ENCODE measurements at regions not wholly inside any gene's neighbourhood (a gene's known extent, or its start where the extent isn't known, plus 50 kb on each side); places are given as distances from the start of the nearest gene placed in this dataset.
"Not testable (repeated sequence)": the region's sequence is repeated elsewhere in the genome, so short reads cannot be mapped to it uniquely, and the experiment has no call there.

GRCh38 chrX:39047174-39047573 is 245.9 kb downstream of the MID1IP1 start:
- DNase-seq = no peak

- no peak for DNase-seq
Observed at GRCh38 chrX:39049975-39050374, 248.7 kb downstream of the MID1IP1 start.

DNA sequence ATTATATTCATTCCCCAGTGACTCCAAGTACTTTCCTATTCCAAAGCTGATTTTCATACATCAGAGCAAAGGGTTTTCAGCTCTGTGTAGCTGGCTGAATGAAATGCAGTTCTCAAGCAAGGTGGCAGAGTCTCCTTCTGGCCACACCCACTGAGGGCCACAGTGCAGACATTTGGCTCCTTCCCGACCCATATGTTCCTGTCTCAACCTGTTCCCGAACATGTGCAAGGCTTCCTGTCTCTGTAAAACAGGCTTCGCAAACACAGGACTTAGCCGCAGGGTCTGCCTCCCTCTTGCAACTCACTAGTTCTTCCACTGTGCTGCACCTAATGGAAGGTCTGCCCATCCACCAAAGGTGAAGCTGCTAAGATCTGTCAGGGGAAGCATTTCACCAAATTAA is 249.2 kb downstream of the MID1IP1 start:
- no peak for DNase-seq

GRCh38 chrX:39052751-39053150 is 251.5 kb downstream of the MID1IP1 start:
- DNase-seq = no peak

- no peak for DNase-seq
Observed at GRCh38 chrX:39058724-39059123, 257.5 kb downstream of the MID1IP1 start.

- DNase-seq = no peak
Observed at GRCh38 chrX:39059866-39060265, 258.6 kb downstream of the MID1IP1 start.

GRCh38 chrX:39063037-39063436 is 261.8 kb downstream of the MID1IP1 start:
- peak; percentile 79 to 92 (median 82) for DNase-seq

GRCh38 chrX:39063702-39064101 is 262.4 kb downstream of the MID1IP1 start:
- no peak for DNase-seq

- DNase-seq = no peak
Observed at GRCh38 chrX:39065051-39065871, 264.0 kb downstream of the MID1IP1 start.

DNA sequence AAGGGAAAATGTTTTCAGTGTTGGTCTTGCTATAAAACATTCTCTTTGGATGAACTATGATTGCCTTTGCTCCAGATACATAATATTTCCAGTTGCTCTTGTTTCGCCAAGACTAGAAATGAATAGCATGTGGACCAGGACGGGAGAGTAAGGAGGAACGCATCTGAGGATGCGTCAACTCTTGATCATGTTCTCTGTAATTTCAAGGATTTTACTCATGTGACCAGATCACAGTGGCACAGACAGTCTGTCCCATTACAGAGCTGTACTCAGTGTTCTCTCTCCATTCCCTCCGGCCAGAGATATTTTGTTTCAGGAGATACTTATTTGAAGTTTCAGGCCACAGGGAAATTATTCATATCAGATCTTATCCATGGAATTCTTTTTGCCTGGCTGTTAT is 266.6 kb downstream of the MID1IP1 start:
- DNase-seq = no peak

GRCh38 chrX:39068634-39069033 is 267.4 kb downstream of the MID1IP1 start:
- not testable (repeated sequence) for DNase-seq

- no peak for DNase-seq
Observed at GRCh38 chrX:39070009-39070408, 268.8 kb downstream of the MID1IP1 start.

GRCh38 chrX:39073131-39073530 is 271.9 kb downstream of the MID1IP1 start:
- DNase-seq = no peak

- no peak for DNase-seq
Observed at GRCh38 chrX:39096599-39096998, 295.3 kb downstream of the MID1IP1 start.

DNA sequence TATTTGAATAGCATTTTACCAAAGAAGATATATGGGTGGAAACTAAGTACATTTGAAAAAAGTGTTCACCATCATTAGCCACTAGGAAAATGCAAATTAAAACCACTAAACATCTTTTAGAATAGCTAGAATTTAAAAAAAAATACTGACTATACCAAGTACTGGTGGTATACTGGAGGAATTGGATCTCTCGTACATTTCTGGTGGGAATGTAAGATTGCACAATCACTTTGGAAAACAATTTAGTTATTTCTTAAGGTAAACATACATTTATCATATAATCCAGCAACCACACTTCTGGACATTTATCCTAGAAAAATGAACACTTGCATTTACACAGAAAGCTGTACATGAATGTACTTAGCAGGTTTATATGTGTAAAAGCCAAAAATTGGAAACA is 303.5 kb downstream of the MID1IP1 start:
- no peak for DNase-seq

- no peak for DNase-seq
Observed at GRCh38 chrX:39112143-39112542, 310.9 kb downstream of the MID1IP1 start.

DNA sequence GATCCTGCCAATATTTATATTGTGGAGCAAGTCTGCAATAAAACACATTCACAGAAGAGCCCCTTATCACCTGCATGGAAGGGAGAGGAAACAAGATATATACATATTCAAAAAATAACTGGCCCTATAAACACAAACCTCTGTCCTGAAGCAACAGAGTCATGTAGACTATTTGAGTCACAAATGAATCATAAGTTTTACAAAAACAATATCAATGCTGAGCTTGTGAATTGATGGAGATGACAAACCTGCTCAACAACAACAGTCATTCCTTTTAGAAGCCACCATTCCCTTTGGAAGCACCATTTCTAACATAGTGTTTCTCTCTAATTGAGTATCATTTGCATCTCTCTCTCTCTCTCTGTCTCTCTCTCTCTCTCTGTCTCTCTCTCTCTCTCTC is 313.9 kb downstream of the MID1IP1 start:
- no peak for DNase-seq

- DNase-seq = peak in 3 of 4 experiments; percentile 14 to 53 (median 42)
Observed at GRCh38 chrX:39117101-39117500, 315.8 kb downstream of the MID1IP1 start.

- no peak for DNase-seq
Observed at GRCh38 chrX:39121903-39122302, 320.6 kb downstream of the MID1IP1 start.

DNA sequence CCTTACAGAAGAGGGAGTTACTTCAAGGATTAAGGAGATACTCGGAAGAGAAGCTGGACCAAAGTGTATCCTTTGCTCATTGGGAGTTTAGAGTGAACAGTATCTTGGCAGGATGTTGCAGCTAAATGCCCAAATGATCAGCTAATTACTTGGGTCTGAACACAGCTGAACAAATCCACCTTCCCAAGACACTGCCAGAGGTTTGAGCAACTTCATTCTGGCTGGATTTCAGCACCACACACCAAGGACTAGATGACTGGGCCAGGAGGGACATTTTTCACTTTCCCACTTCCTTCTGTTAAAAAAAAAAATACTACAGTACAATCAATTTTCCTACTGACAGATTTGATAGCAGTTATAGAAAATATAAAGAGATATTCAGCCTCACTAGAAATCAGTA is 324.6 kb downstream of the MID1IP1 start:
- no peak for DNase-seq

DNA sequence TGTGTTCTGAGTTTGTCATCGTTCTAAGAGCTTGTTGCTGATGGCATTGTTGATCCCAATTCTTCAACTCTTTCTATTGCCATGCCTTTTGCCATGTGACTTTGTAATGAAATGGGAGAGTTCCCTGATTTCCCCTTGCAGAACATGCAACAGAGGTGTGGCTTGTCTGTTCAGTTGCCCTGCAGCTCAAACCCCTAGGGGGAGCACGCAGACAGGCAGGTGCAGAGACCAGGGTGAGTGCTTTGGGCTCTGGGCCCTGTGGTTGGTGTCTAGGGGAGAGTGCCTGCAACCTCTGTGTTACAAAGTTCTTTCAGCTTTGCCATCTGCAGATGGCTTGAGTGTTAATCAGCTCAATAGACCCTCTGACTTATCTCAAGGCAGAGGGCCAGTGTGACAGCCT is 332.7 kb downstream of the MID1IP1 start:
- DNase-seq = peak in 3 of 4 experiments; percentile 12 to 36 (median 24)

- no peak for DNase-seq
Observed at GRCh38 chrX:39137363-39137954, 336.2 kb downstream of the MID1IP1 start.

- no peak for DNase-seq
Observed at GRCh38 chrX:39140581-39140980, 339.3 kb downstream of the MID1IP1 start.

DNA sequence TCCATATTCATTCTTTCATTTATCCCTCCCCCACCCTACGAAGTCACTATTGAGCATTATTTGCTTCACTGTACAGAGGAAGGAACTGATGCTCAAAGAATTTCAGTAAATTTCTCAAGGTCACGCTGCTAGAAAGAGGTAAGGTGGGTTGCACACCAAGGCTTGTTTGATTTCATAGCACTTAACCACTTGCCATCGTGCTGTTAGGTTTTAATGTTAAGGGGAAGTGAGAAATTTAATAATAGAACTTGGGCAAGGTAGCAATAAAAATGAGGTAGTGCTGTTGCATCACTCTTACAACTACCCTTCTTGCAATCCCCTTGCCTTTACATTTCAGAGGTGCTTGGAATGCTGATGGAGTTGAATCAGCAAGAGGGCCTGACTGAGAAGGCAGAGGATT is 343.1 kb downstream of the MID1IP1 start:
- DNase-seq = peak; percentile 31 to 88 (median 54)

Measured in suppressor macrophage (primary cell).